HEK293T (cell line): ENCODE measurements at regions not wholly inside any gene's neighbourhood (a gene's known extent, or its start where the extent isn't known, plus 50 kb on each side); places are given as distances from the start of the nearest gene placed in this dataset.

Experiments
- FOXK2 ChIP-seq: fragments of 450-650 bp; IDR thresholded peaks from 2 replicates; pipeline ENCODE4 v1.6.1; 2016; ENCODE audit warnings: mild to moderate bottlenecking
- NFRKB ChIP-seq: fragments of 450-650 bp; IDR thresholded peaks from 2 replicates; pipeline ENCODE4 v1.6.1; 2016; ENCODE audit warnings: mild to moderate bottlenecking, moderate library complexity

DNA sequence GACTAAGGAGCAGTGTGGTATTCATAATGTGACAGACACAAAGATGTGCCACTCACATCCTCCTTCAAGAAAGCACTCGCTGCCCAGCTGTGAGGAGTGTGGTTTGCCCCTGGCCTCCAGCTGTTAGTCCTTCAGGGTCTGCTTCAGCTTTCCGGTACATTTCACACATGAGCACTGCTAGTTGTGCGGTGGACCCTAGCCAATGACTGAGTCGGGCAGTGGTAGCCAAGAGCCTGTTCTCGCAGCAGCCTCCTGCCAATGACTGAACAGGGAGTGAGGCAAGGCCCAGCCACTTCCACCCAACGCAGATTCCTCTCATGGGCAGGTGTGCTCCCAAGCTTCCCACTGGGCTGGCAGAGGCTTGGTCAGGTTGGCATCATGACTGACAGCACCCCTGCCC is 254.3 kb downstream of the RBM43 start:
- no peak for TF ChIP-seq NFRKB
- TF ChIP-seq FOXK2 = no peak
